ENCODE measurements at regions not wholly inside any gene's neighbourhood (a gene's known extent, or its start where the extent isn't known, plus 50 kb on each side); places are given as distances from the start of the nearest gene placed in this dataset.
A peak's percentile ranks its signal among the peaks of the same experiment; 100 is the strongest.

DNA sequence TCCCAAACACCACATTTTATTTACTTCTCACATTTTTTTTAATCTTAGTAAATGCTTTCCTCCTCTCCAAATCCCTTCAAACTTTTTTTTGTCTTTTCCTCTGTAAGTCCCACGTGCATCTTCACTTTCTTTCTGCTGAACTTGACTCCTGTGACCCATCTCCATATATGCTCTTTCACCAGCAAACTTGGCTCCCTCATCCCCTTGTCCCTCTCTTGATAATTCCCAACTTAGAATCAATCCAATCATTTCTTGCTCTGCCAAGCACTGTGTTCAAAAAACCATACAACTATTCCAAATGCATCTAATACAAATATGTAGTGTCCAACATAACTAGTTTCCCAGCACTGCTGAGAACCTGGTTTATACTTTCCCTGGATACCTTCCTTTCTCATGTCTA is 519.4 kb downstream of the HDGFL1 start:
- Mint-ChIP-seq H3K4me1 (ENCODE audit: insufficient read depth, unreplicated experiment) (no peaks in the 10 kb centered on the region), H3K27me3 (ENCODE audit: insufficient read depth, unreplicated experiment) (no peaks in the 10 kb centered on the region), H3K27ac (ENCODE audit: low read depth, unreplicated experiment) (no peak overlapping the region), H3K9me3 (ENCODE audit: unreplicated experiment) (no peaks in the 10 kb centered on the region), H3K4me3 (ENCODE audit: unreplicated experiment) (no peak overlapping the region), H3K36me3 (ENCODE audit: insufficient read depth, unreplicated experiment) (no peaks in the 10 kb centered on the region)
- TF ChIP-seq, protein P1, sequence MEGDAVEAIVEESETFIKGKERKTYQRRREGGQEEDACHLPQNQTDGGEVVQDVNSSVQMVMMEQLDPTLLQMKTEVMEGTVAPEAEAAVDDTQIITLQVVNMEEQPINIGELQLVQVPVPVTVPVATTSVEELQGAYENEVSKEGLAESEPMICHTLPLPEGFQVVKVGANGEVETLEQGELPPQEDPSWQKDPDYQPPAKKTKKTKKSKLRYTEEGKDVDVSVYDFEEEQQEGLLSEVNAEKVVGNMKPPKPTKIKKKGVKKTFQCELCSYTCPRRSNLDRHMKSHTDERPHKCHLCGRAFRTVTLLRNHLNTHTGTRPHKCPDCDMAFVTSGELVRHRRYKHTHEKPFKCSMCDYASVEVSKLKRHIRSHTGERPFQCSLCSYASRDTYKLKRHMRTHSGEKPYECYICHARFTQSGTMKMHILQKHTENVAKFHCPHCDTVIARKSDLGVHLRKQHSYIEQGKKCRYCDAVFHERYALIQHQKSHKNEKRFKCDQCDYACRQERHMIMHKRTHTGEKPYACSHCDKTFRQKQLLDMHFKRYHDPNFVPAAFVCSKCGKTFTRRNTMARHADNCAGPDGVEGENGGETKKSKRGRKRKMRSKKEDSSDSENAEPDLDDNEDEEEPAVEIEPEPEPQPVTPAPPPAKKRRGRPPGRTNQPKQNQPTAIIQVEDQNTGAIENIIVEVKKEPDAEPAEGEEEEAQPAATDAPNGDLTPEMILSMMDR (IDR thresholded peaks at IDR 0.05; ENCODE audit: unreplicated experiment) = no peak
- intact Hi-C loops (cut with micrococcal nuclease) = no loop called here
- CTCF ChIA-PET = no interaction called here
- DNase-seq (ENCODE audit: unreplicated experiment) = no peak
- BruUV-seq (replicated peaks) = no TSS peak
- POLR2A ChIA-PET = no interaction called here

DNA sequence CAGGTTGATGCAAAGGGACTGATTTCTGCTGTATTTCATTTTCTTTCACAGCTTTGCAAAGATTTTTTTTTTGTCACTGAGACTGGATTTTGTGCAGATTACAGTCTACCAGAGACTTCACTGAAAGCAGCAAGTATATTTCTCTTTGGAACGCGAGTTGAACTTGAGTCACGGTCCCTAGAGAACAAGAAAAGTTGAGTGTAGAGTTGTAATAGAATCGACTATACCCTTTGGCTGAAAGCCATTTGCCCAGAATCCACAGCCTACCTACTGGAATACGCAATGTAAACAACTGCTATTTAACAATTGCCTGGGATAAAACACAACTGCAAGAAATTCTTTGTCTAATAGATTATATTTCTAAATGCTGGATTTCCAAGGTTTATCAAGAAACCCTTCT is 520.6 kb downstream of the HDGFL1 start:
- H3K9me3 Mint-ChIP-seq (ENCODE audit: unreplicated experiment) = no peaks in the 10 kb centered on the region
- intact Hi-C loops (cut with micrococcal nuclease) = no loop called here
- POLR2A ChIA-PET = interaction anchor here (0.6 kb wide), 1 partner anchor 10 kb away, joined by 3 read pairs; no protein-coding TSS in a partner anchor
- H3K4me1 Mint-ChIP-seq (ENCODE audit: insufficient read depth, unreplicated experiment) = no peaks in the 10 kb centered on the region
- TF ChIP-seq, protein P1 (IDR thresholded peaks at IDR 0.05; ENCODE audit: unreplicated experiment) = no peak
- no peak overlapping the region for H3K4me3 Mint-ChIP-seq (ENCODE audit: unreplicated experiment)
- H3K27me3 Mint-ChIP-seq (ENCODE audit: insufficient read depth, unreplicated experiment) = no peaks in the 10 kb centered on the region
- no TSS peak for BruUV-seq (replicated peaks)
- H3K27ac Mint-ChIP-seq (ENCODE audit: low read depth, unreplicated experiment) = no peak overlapping the region
- CTCF ChIA-PET = interaction anchor here (1.0 kb wide), 1 partner anchor 13 kb away, joined by 3 read pairs; no protein-coding TSS in a partner anchor
- H3K36me3 Mint-ChIP-seq (ENCODE audit: insufficient read depth, unreplicated experiment) = no peaks in the 10 kb centered on the region
- DNase-seq (ENCODE audit: unreplicated experiment) = no peak

DNA sequence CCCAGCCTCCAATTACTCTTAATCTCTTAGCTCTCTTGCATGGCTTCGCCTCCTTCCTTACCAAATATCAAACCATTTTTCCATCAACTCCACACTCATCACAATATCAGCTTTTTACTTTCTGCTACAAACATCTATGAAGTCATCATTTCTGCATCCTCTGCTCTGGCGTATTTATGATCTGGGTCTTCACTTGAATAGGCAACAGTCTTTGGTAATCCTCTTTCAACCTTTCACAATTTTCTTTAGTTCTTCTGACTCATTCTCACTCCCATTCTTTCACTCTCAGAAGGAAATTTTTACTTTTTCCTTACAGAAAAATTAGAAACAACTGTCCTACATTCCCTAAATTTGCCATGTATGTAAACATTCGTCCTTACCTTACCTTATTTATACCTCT is 522.4 kb downstream of the HDGFL1 start:
- intact Hi-C loops (cut with micrococcal nuclease) = no loop called here
- ChIA-PET POLR2A (interaction anchor here (1.3 to 1.4 kb wide), 2 partner anchors 9 to 11 kb away, joined by 3 read pairs; no protein-coding TSS in a partner anchor), CTCF (interaction anchor here (0.5 kb wide), 1 partner anchor 1029 kb away, joined by 3 read pairs; no protein-coding TSS in a partner anchor)
- Mint-ChIP-seq H3K4me1 (ENCODE audit: insufficient read depth, unreplicated experiment) (no peaks in the 10 kb centered on the region), H3K27me3 (ENCODE audit: insufficient read depth, unreplicated experiment) (no peaks in the 10 kb centered on the region), H3K36me3 (ENCODE audit: insufficient read depth, unreplicated experiment) (peaks cover 5% of the 10 kb centered on the region), H3K27ac (ENCODE audit: low read depth, unreplicated experiment) (no peak overlapping the region), H3K4me3 (ENCODE audit: unreplicated experiment) (no peak overlapping the region), H3K9me3 (ENCODE audit: unreplicated experiment) (no peaks in the 10 kb centered on the region)
- BruUV-seq (replicated peaks) = no TSS peak
- TF ChIP-seq, protein P1 (IDR thresholded peaks at IDR 0.05; ENCODE audit: unreplicated experiment) = no peak
- peak; percentile 21 for DNase-seq (ENCODE audit: unreplicated experiment)

DNA sequence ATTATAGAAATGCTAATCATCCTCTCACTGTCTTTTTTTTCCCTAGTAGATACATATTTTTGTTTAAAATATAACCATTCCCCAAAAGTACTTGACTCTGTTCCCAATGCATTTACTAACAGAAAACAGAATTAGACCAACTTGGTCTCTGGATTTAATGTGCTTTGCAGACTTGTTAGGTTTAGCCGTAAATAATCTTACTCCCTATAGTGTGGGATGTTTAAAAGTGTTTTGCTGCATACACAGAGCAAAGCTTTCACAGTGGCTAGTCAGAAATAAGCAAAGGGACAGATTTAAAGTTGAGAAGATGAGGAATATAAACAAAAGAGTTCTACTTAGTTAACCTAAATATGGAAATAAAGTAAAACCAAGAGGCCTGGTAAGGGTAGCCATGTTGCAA is 527.5 kb downstream of the HDGFL1 start:
- POLR2A ChIA-PET = interaction anchor here (0.6 kb wide), 1 partner anchor 50 kb away, joined by 3 read pairs; no protein-coding TSS in a partner anchor
- Mint-ChIP-seq H3K4me1 (ENCODE audit: insufficient read depth, unreplicated experiment) (no peaks in the 10 kb centered on the region), H3K27me3 (ENCODE audit: insufficient read depth, unreplicated experiment) (no peaks in the 10 kb centered on the region), H3K36me3 (ENCODE audit: insufficient read depth, unreplicated experiment) (peaks cover 5% of the 10 kb centered on the region), H3K4me3 (ENCODE audit: unreplicated experiment) (no peak overlapping the region), H3K9me3 (ENCODE audit: unreplicated experiment) (no peaks in the 10 kb centered on the region), H3K27ac (ENCODE audit: low read depth, unreplicated experiment) (no peak overlapping the region)
- TF ChIP-seq, protein P1 (IDR thresholded peaks at IDR 0.05; ENCODE audit: unreplicated experiment) = no peak
- CTCF ChIA-PET = interaction anchor here (0.5 to 0.6 kb wide), 2 partner anchors 180 to 749 kb away, joined by 3 to 4 read pairs; no protein-coding TSS in a partner anchor
- no TSS peak for BruUV-seq (replicated peaks)
- no peak for DNase-seq (ENCODE audit: unreplicated experiment)
- intact Hi-C loops (cut with micrococcal nuclease) = no loop called here
